Fibroblast of skin of right quadriceps (primary cell): ENCODE measurements at regions not wholly inside any gene's neighbourhood (a gene's known extent, or its start where the extent isn't known, plus 50 kb on each side); places are given as distances from the start of the nearest gene placed in this dataset.
"Not testable (repeated sequence)": the region's sequence is repeated elsewhere in the genome, so short reads cannot be mapped to it uniquely, and the experiment has no call there.

ENCODE experiments used
- DNase-seq: peaks from one replicate; pipeline ENCODE4 v3.0.0-alpha.2; 2013

- no peak for DNase-seq
Observed at GRCh38 chr12:17348311-17348710, 741.7 kb downstream of the RERGL start.

- no peak for DNase-seq
Observed at GRCh38 chr12:17344649-17345048, 738.7 kb upstream of the LMO3 start.

GRCh38 chr12:17342381-17342961 is 736.5 kb upstream of the LMO3 start:
- DNase-seq, result no peak

GRCh38 chr12:17335487-17335886 is 729.5 kb upstream of the LMO3 start:
- DNase-seq, result no peak

- DNase-seq, result no peak
Observed at GRCh38 chr12:17334784-17335183, 728.8 kb upstream of the LMO3 start.

- DNase-seq, result no peak
Observed at GRCh38 chr12:17333287-17333686, 727.3 kb upstream of the LMO3 start.

- no peak for DNase-seq
Observed at GRCh38 chr12:17326649-17327048, 720.7 kb upstream of the LMO3 start.

- no peak for DNase-seq
Observed at GRCh38 chr12:17322090-17322489, 716.1 kb upstream of the LMO3 start.

GRCh38 chr12:17304503-17305347 is 698.8 kb upstream of the LMO3 start:
- DNase-seq, result peak; percentile 1

GRCh38 chr12:17302001-17302400 is 696.0 kb upstream of the LMO3 start:
- DNase-seq, result no peak

- no peak for DNase-seq
Observed at GRCh38 chr12:17301544-17301943, 695.6 kb upstream of the LMO3 start.

GRCh38 chr12:17296882-17297281 is 690.9 kb upstream of the LMO3 start:
- no peak for DNase-seq

GRCh38 chr12:17286874-17287273 is 680.9 kb upstream of the LMO3 start:
- DNase-seq, result no peak

- no peak for DNase-seq
Observed at GRCh38 chr12:17284873-17285272, 678.9 kb upstream of the LMO3 start.

- no peak for DNase-seq
Observed at GRCh38 chr12:17283563-17283962, 677.6 kb upstream of the LMO3 start.

- not testable (repeated sequence) for DNase-seq
Observed at GRCh38 chr12:17282169-17282568, 676.2 kb upstream of the LMO3 start.

- no peak for DNase-seq
Observed at GRCh38 chr12:17278946-17279345, 673.0 kb upstream of the LMO3 start.

GRCh38 chr12:17276196-17276595 is 670.2 kb upstream of the LMO3 start:
- DNase-seq, result no peak

- DNase-seq, result no peak
Observed at GRCh38 chr12:17266856-17267255, 660.9 kb upstream of the LMO3 start.

- no peak for DNase-seq
Observed at GRCh38 chr12:17264603-17265002, 658.6 kb upstream of the LMO3 start.

- DNase-seq, result no peak
Observed at GRCh38 chr12:17239874-17240273, 633.9 kb upstream of the LMO3 start.

GRCh38 chr12:17235996-17236395 is 630.0 kb upstream of the LMO3 start:
- no peak for DNase-seq

- no peak for DNase-seq
Observed at GRCh38 chr12:17215759-17216570, 610.0 kb upstream of the LMO3 start.

- no peak for DNase-seq
Observed at GRCh38 chr12:17214929-17215328, 609.0 kb upstream of the LMO3 start.
